ENCODE measurements at regions not wholly inside any gene's neighbourhood (a gene's known extent, or its start where the extent isn't known, plus 50 kb on each side); places are given as distances from the start of the nearest gene placed in this dataset.

DNA sequence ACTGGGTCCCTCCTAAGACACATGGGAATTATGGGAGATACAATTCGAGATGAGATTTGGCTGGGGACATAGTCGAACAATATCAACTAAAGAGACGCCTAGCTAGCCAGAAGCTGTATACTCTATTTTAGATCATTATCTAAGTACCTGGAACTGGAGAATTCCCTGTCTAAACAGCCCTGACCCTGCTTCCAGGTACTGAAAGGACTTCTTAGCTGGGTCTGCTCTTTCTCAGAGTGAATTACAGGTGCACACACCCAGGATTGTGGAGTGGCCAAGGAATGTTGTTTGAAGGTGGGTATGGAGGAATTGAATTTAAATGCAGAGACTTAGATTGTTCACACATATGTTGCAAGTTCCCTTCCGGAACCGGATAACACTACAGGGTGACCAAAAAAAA, 733.0 kb downstream of the RPS29 start:
- Histone ChIP-seq H3K27ac (no peak overlapping the region), H3K4me3 (no peak overlapping the region)
- TF ChIP-seq, protein P1, sequence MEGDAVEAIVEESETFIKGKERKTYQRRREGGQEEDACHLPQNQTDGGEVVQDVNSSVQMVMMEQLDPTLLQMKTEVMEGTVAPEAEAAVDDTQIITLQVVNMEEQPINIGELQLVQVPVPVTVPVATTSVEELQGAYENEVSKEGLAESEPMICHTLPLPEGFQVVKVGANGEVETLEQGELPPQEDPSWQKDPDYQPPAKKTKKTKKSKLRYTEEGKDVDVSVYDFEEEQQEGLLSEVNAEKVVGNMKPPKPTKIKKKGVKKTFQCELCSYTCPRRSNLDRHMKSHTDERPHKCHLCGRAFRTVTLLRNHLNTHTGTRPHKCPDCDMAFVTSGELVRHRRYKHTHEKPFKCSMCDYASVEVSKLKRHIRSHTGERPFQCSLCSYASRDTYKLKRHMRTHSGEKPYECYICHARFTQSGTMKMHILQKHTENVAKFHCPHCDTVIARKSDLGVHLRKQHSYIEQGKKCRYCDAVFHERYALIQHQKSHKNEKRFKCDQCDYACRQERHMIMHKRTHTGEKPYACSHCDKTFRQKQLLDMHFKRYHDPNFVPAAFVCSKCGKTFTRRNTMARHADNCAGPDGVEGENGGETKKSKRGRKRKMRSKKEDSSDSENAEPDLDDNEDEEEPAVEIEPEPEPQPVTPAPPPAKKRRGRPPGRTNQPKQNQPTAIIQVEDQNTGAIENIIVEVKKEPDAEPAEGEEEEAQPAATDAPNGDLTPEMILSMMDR (IDR thresholded peaks at IDR 0.05) = no peak
- no peak for DNase-seq (ENCODE audit: low spot score)

DNA sequence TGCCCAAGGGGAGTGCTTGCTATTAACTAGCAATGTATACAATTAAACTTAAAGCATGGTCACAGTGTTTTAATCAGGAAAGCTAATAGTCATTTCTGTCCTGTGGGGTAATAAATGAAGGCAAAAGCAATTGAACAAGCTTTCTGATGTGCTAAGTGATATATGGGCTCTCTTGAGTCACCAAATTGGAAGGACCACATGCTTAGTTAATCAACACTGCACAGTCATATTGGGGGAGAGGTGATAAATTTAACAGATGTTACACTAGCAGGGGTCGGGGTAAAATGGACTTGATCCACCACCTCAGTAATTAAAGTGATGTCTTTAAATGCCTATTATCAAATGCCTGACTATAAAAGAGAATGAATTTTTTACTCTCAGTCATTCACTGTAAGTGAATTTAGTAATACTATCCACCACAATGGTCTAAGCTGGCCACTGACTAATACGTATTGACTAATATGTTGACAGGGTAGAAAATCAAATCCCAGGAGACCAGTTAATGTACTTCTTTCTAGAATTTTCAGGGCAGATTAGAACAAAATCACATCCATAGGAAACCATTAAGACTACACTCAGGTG, 736.3 kb downstream of the RPS29 start:
- H3K27ac ChIP-seq = no peak overlapping the region
- DNase-seq (ENCODE audit: low spot score) = no peak

DNA sequence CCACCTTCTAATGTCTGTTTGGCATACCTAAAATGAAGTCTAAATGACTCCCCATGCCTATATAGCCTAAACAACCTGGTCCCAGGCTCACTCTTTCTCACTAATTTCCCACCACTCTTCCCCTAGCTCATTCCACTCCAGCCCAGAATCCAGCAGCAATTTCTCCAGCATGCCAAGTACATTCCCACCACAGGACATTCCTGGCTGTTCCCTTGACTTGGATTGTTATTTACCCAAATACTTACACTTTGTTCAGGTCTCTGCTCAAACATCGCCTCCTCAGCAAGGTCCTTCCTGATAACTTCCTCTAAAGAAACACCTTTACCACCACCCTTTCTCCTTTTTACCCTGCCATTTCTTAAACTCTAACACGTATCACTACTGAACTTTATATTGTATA, 743.4 kb downstream of the RPS29 start:
- no peak overlapping the region for H3K27ac ChIP-seq
- no peak overlapping the region for H3K4me3 ChIP-seq
- DNase-seq (ENCODE audit: low spot score) = no peak
- TF ChIP-seq, protein P1 (IDR thresholded peaks at IDR 0.05) = no peak

More for the DNA sequence above, 736.3 kb downstream of the RPS29 start:
- TF ChIP-seq, protein P1 (IDR thresholded peaks at IDR 0.05) = no peak
- no peak overlapping the region for H3K4me3 ChIP-seq

DNA sequence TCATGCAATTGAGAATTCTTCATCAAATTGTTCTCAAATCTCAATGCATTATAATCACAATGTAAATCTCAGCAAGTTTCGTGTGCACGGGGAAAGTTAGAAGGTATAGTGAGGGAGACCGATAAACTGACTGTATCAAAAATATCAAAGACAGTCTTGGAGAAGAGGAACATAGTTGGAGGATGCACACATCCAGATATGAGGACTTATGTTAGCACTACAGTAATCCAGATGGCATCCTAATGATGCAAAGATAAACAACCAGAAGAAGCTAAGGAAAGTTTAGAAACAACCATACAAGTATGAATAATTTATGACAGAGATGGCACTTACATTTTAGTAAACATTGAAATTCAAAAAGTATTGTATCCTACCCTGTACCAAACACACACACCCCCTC, 760.1 kb downstream of the RPS29 start:
- Histone ChIP-seq H3K4me3 (no peak overlapping the region), H3K27ac (no peak overlapping the region)
- DNase-seq (ENCODE audit: low spot score) = no peak
- TF ChIP-seq, protein P1 (IDR thresholded peaks at IDR 0.05) = no peak

DNA sequence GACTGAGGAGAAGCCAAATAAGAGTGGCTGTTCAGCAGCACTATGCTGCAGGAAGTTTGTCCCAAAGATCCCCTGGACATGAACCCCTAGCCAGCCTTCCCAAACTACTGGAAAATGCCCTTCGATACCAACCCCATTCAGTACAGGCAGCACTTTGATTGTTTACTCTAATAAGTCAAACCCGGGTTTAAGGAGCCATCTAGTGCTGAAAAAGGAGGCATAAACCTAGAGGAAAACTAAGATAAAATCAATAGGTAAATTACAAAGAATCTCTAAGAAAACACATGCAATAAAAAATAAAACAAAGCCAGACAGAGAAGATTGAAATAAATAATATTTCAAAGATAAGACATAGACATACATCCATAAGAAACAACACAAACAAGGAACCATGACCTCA, 771.6 kb downstream of the RPS29 start:
- H3K27ac ChIP-seq = no peak overlapping the region
- H3K4me3 ChIP-seq = no peak overlapping the region
- TF ChIP-seq, protein P1 (IDR thresholded peaks at IDR 0.05) = no peak
- DNase-seq (ENCODE audit: low spot score) = no peak

DNA sequence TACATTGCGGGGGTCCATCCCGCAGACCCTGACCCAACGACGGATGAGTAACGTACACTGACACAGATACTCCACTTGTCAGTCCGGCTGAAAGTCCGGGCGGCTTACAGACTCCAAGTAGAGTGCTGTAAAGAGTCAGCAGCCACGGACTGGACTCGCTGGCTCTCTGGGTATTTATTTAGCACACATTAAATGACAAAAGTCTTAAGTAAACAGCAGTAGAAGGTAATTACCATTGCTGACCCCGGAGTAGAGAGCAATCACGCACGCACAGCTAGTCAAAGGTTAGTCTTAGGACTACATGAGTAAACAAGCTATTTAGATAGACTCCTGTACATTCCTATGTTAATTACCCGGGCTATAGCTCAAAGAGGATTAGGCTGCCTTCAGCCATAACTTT, 780.9 kb downstream of the RPS29 start:
- TF ChIP-seq, protein P1 (IDR thresholded peaks at IDR 0.05) = no peak
- DNase-seq (ENCODE audit: low spot score) = no peak
- Histone ChIP-seq H3K27ac (no peak overlapping the region), H3K4me3 (no peak overlapping the region)

DNA sequence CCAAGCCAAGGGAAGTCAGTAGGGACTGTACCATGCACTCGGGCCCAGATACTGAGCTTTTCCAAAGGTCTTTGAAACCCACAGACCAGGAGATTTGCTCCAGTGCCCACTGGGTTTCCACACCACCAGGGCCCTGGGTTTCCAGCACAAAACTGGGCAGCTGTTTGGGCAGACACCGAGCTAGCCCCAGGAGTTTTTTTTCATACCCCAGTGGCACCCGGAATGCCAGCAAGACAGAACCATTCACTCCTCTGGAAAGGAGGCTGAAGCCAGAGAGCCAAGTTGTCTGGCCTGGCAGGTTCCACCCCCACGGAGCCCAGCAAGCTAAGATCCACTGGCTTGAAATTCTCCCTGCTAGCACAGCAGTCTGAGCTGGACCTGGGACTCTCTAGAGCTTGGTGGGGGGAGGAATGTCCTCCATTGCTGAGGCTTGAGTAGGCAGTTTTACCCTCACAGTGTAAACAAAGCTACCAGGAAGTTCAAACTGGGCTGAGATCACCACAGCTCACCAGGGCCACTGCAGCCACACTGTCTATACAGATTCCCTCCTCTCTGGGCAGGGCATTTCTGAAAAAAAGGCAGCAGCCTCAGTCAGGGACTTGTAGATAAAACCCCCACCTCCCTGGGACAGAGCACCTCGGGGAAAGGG, 793.7 kb downstream of the RPS29 start:
- DNase-seq (ENCODE audit: low spot score) = no peak
- TF ChIP-seq, protein P1 (IDR thresholded peaks at IDR 0.05) = no peak
- H3K4me3 ChIP-seq = no peak overlapping the region

More for the DNA sequence above, 793.7 kb downstream of the RPS29 start:
- H3K27ac ChIP-seq = no peak overlapping the region

Data from coronary artery (tissue), 2 donors.